ENCODE measurements at regions not wholly inside any gene's neighbourhood (a gene's known extent, or its start where the extent isn't known, plus 50 kb on each side); places are given as distances from the start of the nearest gene placed in this dataset.
"Not testable (repeated sequence)": the region's sequence is repeated elsewhere in the genome, so short reads cannot be mapped to it uniquely, and the experiment has no call there.

- H3K36me3 ChIP-seq (ENCODE audit: control insufficient read depth, insufficient read depth, low read length), result no peaks in the 10 kb centered on the region
- WGBS (ENCODE audit: insufficient coverage), result no CpG with 5 or more reads among the region's 3 CpGs
- DNase-seq, result no peak
These were observed 244.8 kb upstream of the MINDY3 start for GRCh38 chr10:16105082-16105481.

DNA sequence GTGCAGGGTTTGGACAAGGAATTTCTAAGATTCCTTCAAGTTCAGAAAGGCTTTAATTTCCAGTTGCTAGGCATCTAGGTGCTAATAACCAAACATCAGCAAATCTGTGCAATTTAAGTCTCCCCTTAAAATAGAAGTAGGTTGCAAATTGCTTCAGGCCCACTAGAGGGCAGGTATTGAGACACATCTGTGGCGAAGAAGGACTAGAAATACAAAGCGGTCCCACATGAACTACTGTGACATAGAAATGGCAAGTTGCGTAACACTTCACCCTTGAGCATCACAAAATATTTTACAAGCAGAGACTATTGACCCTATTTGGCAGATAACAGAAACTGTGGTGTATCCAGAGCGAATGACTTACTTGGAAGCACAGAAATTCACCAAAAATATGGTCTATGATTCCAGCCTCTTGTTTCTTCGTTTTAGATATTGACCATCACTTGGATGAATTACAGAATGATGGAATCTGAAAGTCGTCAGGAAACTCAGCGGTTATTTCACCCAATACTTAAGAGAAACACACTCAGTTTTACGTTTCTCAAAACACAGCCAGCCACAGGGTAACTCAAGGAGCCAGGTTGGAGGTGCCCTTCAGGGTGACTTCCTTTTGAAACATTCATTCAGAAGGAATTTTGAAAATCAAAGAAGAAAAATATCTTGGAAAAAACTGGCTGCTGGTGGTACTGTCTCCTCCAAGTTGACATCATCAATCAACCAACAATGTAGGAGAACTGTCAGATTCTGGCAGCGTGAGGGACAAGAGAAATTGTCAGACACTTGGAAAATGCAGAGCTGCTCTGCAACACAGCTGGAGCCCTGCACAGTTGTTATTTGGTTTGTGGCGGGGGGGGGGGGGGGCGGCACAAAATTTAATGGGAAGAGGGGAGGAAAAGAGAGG lies 256.3 kb upstream of the MINDY3 start:
- peak; percentile 1 for DNase-seq
- 47% methylated on average over 3 of the region's 11 CpGs for WGBS (ENCODE audit: insufficient coverage)
- no peaks in the 10 kb centered on the region for H3K9me3 ChIP-seq (replicated peaks; ENCODE audit: control insufficient read depth, low read depth, low read length)
- no peaks in the 10 kb centered on the region for H3K36me3 ChIP-seq (ENCODE audit: control insufficient read depth, insufficient read depth, low read length)
- no peaks in the 10 kb centered on the region for H3K4me1 ChIP-seq (ENCODE audit: control insufficient read depth, insufficient read depth, low read length)
- H3K27me3 ChIP-seq (ENCODE audit: control insufficient read depth, insufficient read depth, low read length), result no peaks in the 10 kb centered on the region
- H3K4me3 ChIP-seq (ENCODE audit: low read length), result no peak overlapping the region
- H3K27ac ChIP-seq (ENCODE audit: low read length), result no peak overlapping the region

More at GRCh38 chr10:16105082-16105481, 244.8 kb upstream of the MINDY3 start:
- Histone ChIP-seq H3K27ac (ENCODE audit: low read length) (no peak overlapping the region), H3K4me1 (ENCODE audit: control insufficient read depth, insufficient read depth, low read length) (no peaks in the 10 kb centered on the region), H3K27me3 (ENCODE audit: control insufficient read depth, insufficient read depth, low read length) (no peaks in the 10 kb centered on the region), H3K4me3 (ENCODE audit: low read length) (no peak overlapping the region), H3K9me3 (replicated peaks; ENCODE audit: control insufficient read depth, low read depth, low read length) (no peaks in the 10 kb centered on the region)

GRCh38 chr10:16117305-16117695 lies 257.0 kb upstream of the MINDY3 start:
- no CpG with 5 or more reads among the region's 4 CpGs for WGBS (ENCODE audit: insufficient coverage)
- Histone ChIP-seq H3K4me1 (ENCODE audit: control insufficient read depth, insufficient read depth, low read length) (no peaks in the 10 kb centered on the region), H3K27me3 (ENCODE audit: control insufficient read depth, insufficient read depth, low read length) (no peaks in the 10 kb centered on the region), H3K36me3 (ENCODE audit: control insufficient read depth, insufficient read depth, low read length) (no peaks in the 10 kb centered on the region), H3K4me3 (ENCODE audit: low read length) (no peak overlapping the region), H3K9me3 (replicated peaks; ENCODE audit: control insufficient read depth, low read depth, low read length) (no peaks in the 10 kb centered on the region), H3K27ac (ENCODE audit: low read length) (no peak overlapping the region)
- no peak for DNase-seq

DNA sequence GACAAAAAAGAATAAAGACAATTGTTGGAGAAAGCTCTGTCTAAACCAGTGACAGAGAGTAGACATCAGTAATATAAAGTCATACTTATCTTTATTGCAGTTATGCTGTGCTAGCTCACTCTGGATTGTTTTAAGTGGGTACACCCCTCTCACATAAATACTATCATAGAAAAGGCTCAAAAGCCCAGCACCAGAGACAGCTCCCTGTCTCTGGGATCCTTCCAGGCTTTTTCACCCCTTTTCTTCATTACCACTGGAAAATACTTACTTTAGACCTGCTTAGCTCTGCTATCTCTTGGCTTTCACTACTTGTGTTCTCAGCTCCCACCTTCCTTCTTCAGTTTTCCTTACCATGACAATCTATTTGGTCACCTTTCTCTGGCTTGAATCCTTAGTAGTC lies 259.1 kb upstream of the MINDY3 start:
- H3K4me1 ChIP-seq (ENCODE audit: control insufficient read depth, insufficient read depth, low read length), result no peaks in the 10 kb centered on the region
- no peaks in the 10 kb centered on the region for H3K27me3 ChIP-seq (ENCODE audit: control insufficient read depth, insufficient read depth, low read length)
- no peak overlapping the region for H3K4me3 ChIP-seq (ENCODE audit: low read length)
- no peak for DNase-seq
- no peaks in the 10 kb centered on the region for H3K36me3 ChIP-seq (ENCODE audit: control insufficient read depth, insufficient read depth, low read length)
- no peaks in the 10 kb centered on the region for H3K9me3 ChIP-seq (replicated peaks; ENCODE audit: control insufficient read depth, low read depth, low read length)
- H3K27ac ChIP-seq (ENCODE audit: low read length), result no peak overlapping the region

DNA sequence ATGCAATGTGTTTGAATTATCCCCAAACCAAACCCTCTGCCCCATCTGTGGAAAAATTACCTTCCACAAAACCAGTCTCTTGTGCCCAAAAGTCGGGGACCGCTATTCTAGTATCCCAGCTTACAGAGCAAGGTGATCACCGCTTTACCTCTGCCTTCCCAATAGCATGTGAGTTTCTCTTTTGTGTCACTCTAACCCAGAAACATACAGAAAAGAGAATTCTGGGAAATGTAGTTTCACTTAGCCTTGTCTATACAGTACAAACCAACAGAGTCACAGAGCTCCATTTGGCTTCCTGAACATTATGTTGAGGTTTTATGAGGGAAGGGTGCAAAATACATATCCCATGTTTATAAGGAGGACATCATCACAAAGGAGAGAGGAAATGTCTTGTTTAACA lies 260.3 kb upstream of the MINDY3 start:
- Histone ChIP-seq H3K4me3 (ENCODE audit: low read length) (no peak overlapping the region), H3K36me3 (ENCODE audit: control insufficient read depth, insufficient read depth, low read length) (no peaks in the 10 kb centered on the region), H3K27ac (ENCODE audit: low read length) (no peak overlapping the region), H3K4me1 (ENCODE audit: control insufficient read depth, insufficient read depth, low read length) (no peaks in the 10 kb centered on the region), H3K9me3 (replicated peaks; ENCODE audit: control insufficient read depth, low read depth, low read length) (no peaks in the 10 kb centered on the region), H3K27me3 (ENCODE audit: control insufficient read depth, insufficient read depth, low read length) (no peaks in the 10 kb centered on the region)
- WGBS (ENCODE audit: insufficient coverage), result 82% methylated on average over 2 of the region's 3 CpGs
- DNase-seq, result no peak

- no peaks in the 10 kb centered on the region for H3K4me1 ChIP-seq (ENCODE audit: control insufficient read depth, insufficient read depth, low read length)
- DNase-seq, result no peak
- H3K27ac ChIP-seq (ENCODE audit: low read length), result no peak overlapping the region
- no peaks in the 10 kb centered on the region for H3K27me3 ChIP-seq (ENCODE audit: control insufficient read depth, insufficient read depth, low read length)
- H3K4me3 ChIP-seq (ENCODE audit: low read length), result no peak overlapping the region
- WGBS (ENCODE audit: insufficient coverage), result no CpG with 5 or more reads among the region's 2 CpGs
- no peaks in the 10 kb centered on the region for H3K36me3 ChIP-seq (ENCODE audit: control insufficient read depth, insufficient read depth, low read length)
- H3K9me3 ChIP-seq (replicated peaks; ENCODE audit: control insufficient read depth, low read depth, low read length), result no peaks in the 10 kb centered on the region
These were observed 281.2 kb upstream of the MINDY3 start for GRCh38 chr10:16141499-16141898.

DNA sequence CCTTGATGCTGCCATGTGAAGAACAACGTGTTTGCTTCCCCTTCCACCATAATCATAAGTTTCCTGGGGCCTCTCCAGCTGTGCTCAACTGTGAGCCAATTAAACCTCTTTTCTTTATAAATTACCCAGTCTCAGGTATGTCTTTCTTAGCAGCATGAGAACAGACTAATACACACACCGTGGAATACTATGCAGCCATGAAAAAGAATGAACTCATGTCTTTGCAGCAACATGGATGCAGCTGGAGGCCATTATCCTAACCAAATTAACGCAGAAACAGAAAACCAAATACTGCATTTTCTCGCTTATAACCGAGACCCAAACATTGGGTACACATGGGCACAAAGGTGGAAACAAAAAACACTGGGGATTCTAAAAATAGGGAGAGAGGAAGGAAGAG lies 286.7 kb upstream of the MINDY3 start:
- no peak overlapping the region for H3K27ac ChIP-seq (ENCODE audit: low read length)
- H3K27me3 ChIP-seq (ENCODE audit: control insufficient read depth, insufficient read depth, low read length), result no peaks in the 10 kb centered on the region
- no peaks in the 10 kb centered on the region for H3K36me3 ChIP-seq (ENCODE audit: control insufficient read depth, insufficient read depth, low read length)
- 64% methylated on average over 1 of the region's 5 CpGs for WGBS (ENCODE audit: insufficient coverage)
- no peak for DNase-seq
- H3K4me3 ChIP-seq (ENCODE audit: low read length), result no peak overlapping the region
- H3K9me3 ChIP-seq (replicated peaks; ENCODE audit: control insufficient read depth, low read depth, low read length), result no peaks in the 10 kb centered on the region
- H3K4me1 ChIP-seq (ENCODE audit: control insufficient read depth, insufficient read depth, low read length), result no peaks in the 10 kb centered on the region

GRCh38 chr10:16155834-16156233 lies 281.0 kb upstream of the PTER start:
- no peaks in the 10 kb centered on the region for H3K9me3 ChIP-seq (replicated peaks; ENCODE audit: control insufficient read depth, low read depth, low read length)
- H3K27me3 ChIP-seq (ENCODE audit: control insufficient read depth, insufficient read depth, low read length), result no peaks in the 10 kb centered on the region
- DNase-seq, result no peak
- H3K4me1 ChIP-seq (ENCODE audit: control insufficient read depth, insufficient read depth, low read length), result no peaks in the 10 kb centered on the region
- WGBS (ENCODE audit: insufficient coverage), result no CpG with 5 or more reads among the region's 1 CpG
- no peak overlapping the region for H3K27ac ChIP-seq (ENCODE audit: low read length)
- H3K36me3 ChIP-seq (ENCODE audit: control insufficient read depth, insufficient read depth, low read length), result no peaks in the 10 kb centered on the region
- H3K4me3 ChIP-seq (ENCODE audit: low read length), result no peak overlapping the region

GRCh38 chr10:16156681-16157080 lies 280.1 kb upstream of the PTER start:
- H3K4me3 ChIP-seq (ENCODE audit: low read length), result no peak overlapping the region
- no CpG with 5 or more reads among the region's 7 CpGs for WGBS (ENCODE audit: insufficient coverage)
- no peaks in the 10 kb centered on the region for H3K27me3 ChIP-seq (ENCODE audit: control insufficient read depth, insufficient read depth, low read length)
- no peaks in the 10 kb centered on the region for H3K36me3 ChIP-seq (ENCODE audit: control insufficient read depth, insufficient read depth, low read length)
- no peaks in the 10 kb centered on the region for H3K4me1 ChIP-seq (ENCODE audit: control insufficient read depth, insufficient read depth, low read length)
- no peak for DNase-seq
- no peak overlapping the region for H3K27ac ChIP-seq (ENCODE audit: low read length)
- H3K9me3 ChIP-seq (replicated peaks; ENCODE audit: control insufficient read depth, low read depth, low read length), result no peaks in the 10 kb centered on the region

DNA sequence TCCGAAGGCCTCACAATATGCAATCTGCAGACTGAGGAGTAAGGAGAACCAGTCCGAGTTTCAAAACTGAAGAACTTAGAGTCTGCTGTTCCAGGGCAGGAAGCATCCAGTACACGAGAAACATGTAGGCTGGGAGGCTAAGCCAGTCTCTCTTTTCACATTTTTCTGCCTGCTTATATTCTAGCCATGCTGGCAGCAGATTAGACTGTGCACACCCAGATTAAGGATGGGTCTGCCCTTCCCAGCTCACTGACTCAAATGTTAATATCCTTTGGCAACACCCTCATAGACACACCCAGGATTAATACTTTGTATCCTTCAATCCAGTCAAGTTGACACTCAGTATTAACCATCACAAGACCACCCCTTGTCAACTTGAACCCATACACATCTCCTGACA lies 271.7 kb upstream of the PTER start:
- not testable (repeated sequence) for H3K27ac ChIP-seq (ENCODE audit: low read length); H3K9me3 ChIP-seq (replicated peaks; ENCODE audit: control insufficient read depth, low read depth, low read length); H3K27me3 ChIP-seq (ENCODE audit: control insufficient read depth, insufficient read depth, low read length); H3K4me1 ChIP-seq (ENCODE audit: control insufficient read depth, insufficient read depth, low read length); H3K36me3 ChIP-seq (ENCODE audit: control insufficient read depth, insufficient read depth, low read length); DNase-seq; H3K4me3 ChIP-seq (ENCODE audit: low read length)
- 100% methylated on average over 1 of the region's 3 CpGs for WGBS (ENCODE audit: insufficient coverage)

- Histone ChIP-seq H3K4me1 (ENCODE audit: control insufficient read depth, insufficient read depth, low read length) (no peaks in the 10 kb centered on the region), H3K36me3 (ENCODE audit: control insufficient read depth, insufficient read depth, low read length) (no peaks in the 10 kb centered on the region), H3K4me3 (ENCODE audit: low read length) (no peak overlapping the region), H3K9me3 (replicated peaks; ENCODE audit: control insufficient read depth, low read depth, low read length) (no peaks in the 10 kb centered on the region), H3K27ac (ENCODE audit: low read length) (no peak overlapping the region), H3K27me3 (ENCODE audit: control insufficient read depth, insufficient read depth, low read length) (no peaks in the 10 kb centered on the region)
- WGBS (ENCODE audit: insufficient coverage), result no CpG with 5 or more reads among the region's 6 CpGs
- peak; percentile 4 for DNase-seq
These were observed 254.7 kb upstream of the PTER start for GRCh38 chr10:16182144-16182543.

All from muscle of leg (tissue), 3 donors.